Esophagus squamous epithelium (tissue), 5 donors: ENCODE measurements at regions not wholly inside any gene's neighbourhood (a gene's known extent, or its start where the extent isn't known, plus 50 kb on each side); places are given as distances from the start of the nearest gene placed in this dataset.

Experiments used
- DNase-seq: peaks from one replicate; lab custom pipeline; 2025; lab: John Stamatoyannopoulos, UW
- H3K27ac ChIP-seq, 4 donors: fragments of 200-600 bp; sonication (generic); one replicate each; pipeline ENCODE4 v1.5.1; 2016 to 2019; ENCODE audit warnings: mild to moderate bottlenecking in 1 of 4
- H3K27me3 ChIP-seq, 4 donors: fragments of 200-600 bp; sonication (generic); 1 replicate in 3 of 4; 2 replicates in 1 of 4; pipeline versions ENCODE4 v1.5.1 to v1.6.0; 2017 to 2021; ENCODE audit warnings: antibody characterized with exemption in 1 of 4
- H3K36me3 ChIP-seq, 3 donors: fragments of 200-600 bp; sonication (generic); one replicate each; pipeline ENCODE4 v1.5.1; 2016 to 2019
- H3K4me1 ChIP-seq, 3 donors: fragments of 200-600 bp; sonication (generic); one replicate each; pipeline ENCODE4 v1.5.1; 2017 to 2019
- H3K4me3 ChIP-seq, 4 donors: fragments of 200-600 bp; sonication (generic); 1 replicate in 3 of 4; 2 replicates in 1 of 4; pipeline ENCODE4 v1.5.1; 2016 to 2019; ENCODE audit warnings: mild to moderate bottlenecking in 2 of 4, moderate library complexity in 1 of 4
- H3K9me3 ChIP-seq, 3 donors: fragments of 200-600 bp; sonication (generic); one replicate each; pipeline ENCODE4 v1.5.1; 2016 to 2019
- CTCF ChIP-seq, 6 experiments: fragments of 450-650 bp in 4 of 6; fragments of 200-600 bp in 2 of 6; sonication (generic) in 2 of 6; IDR thresholded peaks; one replicate each; pipeline ENCODE4 v1.5.1; 2016 to 2019; ENCODE audit warnings: antibody characterized with exemption in 6 of 6, mild to moderate bottlenecking in 4 of 6, moderate library complexity in 4 of 6
- POLR2A ChIP-seq, 4 donors: fragments of 450-650 bp; IDR thresholded peaks; one replicate each; pipeline ENCODE4 v1.6.1; 2017; ENCODE audit warnings: antibody characterized with exemption in 4 of 4, mild to moderate bottlenecking in 4 of 4, moderate library complexity in 3 of 4
- WGBS, 2 donors: methylation state at CpG; one replicate each; pipeline ENCODE4 v1.1.5; 2018; 5-methylcytosine and 5-hydroxymethylcytosine counted together
- intact Hi-C: fragments of 100-400 bp; cut with DNase I; formaldehyde crosslinking; loops from one replicate; pipeline ENCODE4 v1.15.0; 2022
- donor health status: DM: yes; HTN: yes; CAD: no.

GRCh38 chr2:24411488-24412151, 51.3 kb upstream of the ITSN2 start:
- Histone ChIP-seq H3K4me1 (peaks cover 0 to 6% (median 0%) of the 10 kb centered on the region in 3 donors), H3K4me3 (no peak overlapping the region), H3K9me3 (no peaks in the 10 kb centered on the region), H3K36me3 (no peaks in the 10 kb centered on the region), H3K27ac (no peak overlapping the region), H3K27me3 (peaks cover 0 to 12% (median 0%) of the 10 kb centered on the region in 4 donors)
- no peak for TF ChIP-seq POLR2A (IDR thresholded peaks at IDR 0.05)
- TF ChIP-seq CTCF (IDR thresholded peaks at IDR 0.05) = no peak
- intact Hi-C loops = no loop called here
- DNase-seq = no peak
- WGBS, 2 donors = 90% methylated on average over 4 of the region's 4 CpGs

GRCh38 chr2:24410976-24411375, 50.6 kb upstream of the ITSN2 start:
- H3K4me1 ChIP-seq = peaks cover 0 to 6% (median 0%) of the 10 kb centered on the region in 3 donors
- no peak overlapping the region for H3K27ac ChIP-seq
- H3K36me3 ChIP-seq = no peaks in the 10 kb centered on the region
- no peaks in the 10 kb centered on the region for H3K9me3 ChIP-seq
- no peak for DNase-seq
- H3K4me3 ChIP-seq = no peak overlapping the region
- WGBS, 2 donors = 89 to 93% methylated on average over 2 of the region's 2 CpGs
- intact Hi-C loops = no loop called here
- TF ChIP-seq CTCF (IDR thresholded peaks at IDR 0.05) = no peak
- no peak for TF ChIP-seq POLR2A (IDR thresholded peaks at IDR 0.05)
- H3K27me3 ChIP-seq = peaks cover 0 to 12% (median 0%) of the 10 kb centered on the region in 4 donors

GRCh38 chr2:24409700-24410556, 49.6 kb upstream of the ITSN2 start:
- WGBS, 2 donors = 43 to 54% methylated on average over 10 to 13 of the region's 13 CpGs
- no peaks in the 10 kb centered on the region for H3K36me3 ChIP-seq
- DNase-seq = no peak
- intact Hi-C loops = loop anchor here (5.0 to 10.0 kb wide), 2 partner anchors 417 to 715 kb away; no protein-coding TSS in a partner anchor
- TF ChIP-seq CTCF (IDR thresholded peaks at IDR 0.05) (peak; percentile 71 to 88 (median 80)), POLR2A (IDR thresholded peaks at IDR 0.05) (no peak)
- peaks cover 0 to 6% (median 0%) of the 10 kb centered on the region in 3 donors for H3K4me1 ChIP-seq
- H3K9me3 ChIP-seq = no peaks in the 10 kb centered on the region
- H3K27me3 ChIP-seq = peaks cover 0 to 18% (median 0%) of the 10 kb centered on the region in 4 donors
- H3K27ac ChIP-seq = no peak overlapping the region
- no peak overlapping the region for H3K4me3 ChIP-seq
